ENCODE measurements at regions not wholly inside any gene's neighbourhood (a gene's known extent, or its start where the extent isn't known, plus 50 kb on each side); places are given as distances from the start of the nearest gene placed in this dataset.

- TF ChIP-seq CTCF (IDR thresholded peaks at IDR 0.05; ENCODE audit: low read length) (no peak), EZH2 (optimal IDR thresholded peaks at IDR 0.05; ENCODE audit: low read depth, low read length) (no peak), EZH2phosphoT487 (IDR thresholded peaks at IDR 0.05; ENCODE audit: low read length) (no peak)
Observed at GRCh38 chr22:27627901-27628300, 173.7 kb downstream of the MN1 start.

Measured in MM.1S (cell line).